Colonic mucosa (tissue), 4 donors: ENCODE measurements at regions not wholly inside any gene's neighbourhood (a gene's known extent, or its start where the extent isn't known, plus 50 kb on each side); places are given as distances from the start of the nearest gene placed in this dataset.

Experiments used
- DNase-seq: peaks from one replicate; pipeline ENCODE4 v3.0.0-alpha.2; 2020
- H3K27ac ChIP-seq: fragments of 200-600 bp; one replicate; pipeline ENCODE4 v1.8.0; 2021
- H3K27me3 ChIP-seq: fragments of 200-600 bp; one replicate; pipeline ENCODE4 v1.8.0; 2021
- H3K36me3 ChIP-seq: fragments of 200-600 bp; one replicate; pipeline ENCODE4 v1.8.0; 2021
- H3K4me1 ChIP-seq: fragments of 200-600 bp; one replicate; pipeline ENCODE4 v1.8.0; 2021; ENCODE audit warnings: mild to moderate bottlenecking
- H3K4me3 ChIP-seq: fragments of 200-600 bp; one replicate; pipeline ENCODE4 v1.8.0; 2021
- H3K9ac ChIP-seq, 2 donors: one replicate each; pipeline ENCODE4 v1.7.0; 2013; ENCODE audit warnings: control low read depth in 2 of 2, low read depth in 2 of 2, low read length in 2 of 2
- H3K9me3 ChIP-seq: fragments of 200-600 bp; one replicate; pipeline ENCODE4 v1.8.0; 2021
- CTCF ChIP-seq: fragments of 200-600 bp; IDR thresholded peaks from one replicate; pipeline ENCODE4 v1.8.0; 2022; ENCODE audit warnings: antibody characterized with exemption, mild to moderate bottlenecking
- intact Hi-C: fragments of 100-400 bp; cut with DNase I; formaldehyde crosslinking; loops from one replicate; pipeline ENCODE4 v1.14.1; 2022
- donor health status: healthy.
- donor health status: DM: no; HTN: no; CAD: no.
- donor health status: DM: no; HTN: no; CAD: no.

GRCh38 chr1:55500601-55501000, 285.4 kb upstream of the USP24 start:
- no peaks in the 10 kb centered on the region for H3K36me3 ChIP-seq
- intact Hi-C loops: no loop called here
- no peak overlapping the region for H3K9ac ChIP-seq
- H3K27me3 ChIP-seq: no peaks in the 10 kb centered on the region
- no peak for TF ChIP-seq CTCF
- peaks cover 8% of the 10 kb centered on the region for H3K4me1 ChIP-seq
- no peak overlapping the region for H3K4me3 ChIP-seq
- no peaks in the 10 kb centered on the region for H3K9me3 ChIP-seq
- H3K27ac ChIP-seq: no peak overlapping the region
- no peak for DNase-seq

GRCh38 chr1:55490547-55490946, 275.4 kb upstream of the USP24 start:
- Histone ChIP-seq H3K4me1 (no peaks in the 10 kb centered on the region), H3K9me3 (no peaks in the 10 kb centered on the region), H3K36me3 (no peaks in the 10 kb centered on the region), H3K27ac (no peak overlapping the region), H3K9ac (no peak overlapping the region), H3K4me3 (no peak overlapping the region), H3K27me3 (no peaks in the 10 kb centered on the region)
- intact Hi-C loops: no loop called here
- no peak for TF ChIP-seq CTCF
- DNase-seq: no peak

- no peaks in the 10 kb centered on the region for H3K36me3 ChIP-seq
- DNase-seq: no peak
- peaks cover 3% of the 10 kb centered on the region for H3K4me1 ChIP-seq
- intact Hi-C loops: no loop called here
- no peaks in the 10 kb centered on the region for H3K9me3 ChIP-seq
- H3K9ac ChIP-seq: no peak overlapping the region
- no peak overlapping the region for H3K27ac ChIP-seq
- H3K4me3 ChIP-seq: no peak overlapping the region
- no peaks in the 10 kb centered on the region for H3K27me3 ChIP-seq
- no peak for TF ChIP-seq CTCF
Observed at GRCh38 chr1:55484173-55484572, 269.0 kb upstream of the USP24 start.

- H3K27ac ChIP-seq: no peak overlapping the region
- H3K9me3 ChIP-seq: no peaks in the 10 kb centered on the region
- intact Hi-C loops: no loop called here
- no peak overlapping the region for H3K4me3 ChIP-seq
- H3K9ac ChIP-seq: no peak overlapping the region
- no peak for TF ChIP-seq CTCF
- peaks cover 3% of the 10 kb centered on the region for H3K4me1 ChIP-seq
- H3K36me3 ChIP-seq: no peaks in the 10 kb centered on the region
- DNase-seq: no peak
- H3K27me3 ChIP-seq: no peaks in the 10 kb centered on the region
Observed at GRCh38 chr1:55483523-55483922, 268.4 kb upstream of the USP24 start.

GRCh38 chr1:55481634-55482033, 266.5 kb upstream of the USP24 start:
- Histone ChIP-seq H3K9ac (no peak overlapping the region), H3K9me3 (no peaks in the 10 kb centered on the region), H3K4me3 (no peak overlapping the region), H3K36me3 (no peaks in the 10 kb centered on the region), H3K27me3 (no peaks in the 10 kb centered on the region), H3K4me1 (peaks cover 3% of the 10 kb centered on the region), H3K27ac (no peak overlapping the region)
- no peak for TF ChIP-seq CTCF
- intact Hi-C loops: no loop called here
- DNase-seq: no peak
